Retinal pigment epithelial cell (primary cell): ENCODE measurements at regions not wholly inside any gene's neighbourhood (a gene's known extent, or its start where the extent isn't known, plus 50 kb on each side); places are given as distances from the start of the nearest gene placed in this dataset.

ENCODE experiments used
- DNase-seq: peaks from one replicate; pipeline ENCODE4 v3.0.0-alpha.2; 2010; ENCODE audit warnings: low read depth
- H3K4me3 ChIP-seq: 2 replicates; pipeline ENCODE4 v1.5.1; 2011; ENCODE audit warnings: mild to moderate bottlenecking, low read length, control low read depth, moderate library complexity
- CTCF ChIP-seq: conservative IDR thresholded peaks from 2 replicates; pipeline ENCODE4 v1.5.1; 2011; ENCODE audit warnings: low read depth, low read length, control low read depth, inconsistent platforms

DNA sequence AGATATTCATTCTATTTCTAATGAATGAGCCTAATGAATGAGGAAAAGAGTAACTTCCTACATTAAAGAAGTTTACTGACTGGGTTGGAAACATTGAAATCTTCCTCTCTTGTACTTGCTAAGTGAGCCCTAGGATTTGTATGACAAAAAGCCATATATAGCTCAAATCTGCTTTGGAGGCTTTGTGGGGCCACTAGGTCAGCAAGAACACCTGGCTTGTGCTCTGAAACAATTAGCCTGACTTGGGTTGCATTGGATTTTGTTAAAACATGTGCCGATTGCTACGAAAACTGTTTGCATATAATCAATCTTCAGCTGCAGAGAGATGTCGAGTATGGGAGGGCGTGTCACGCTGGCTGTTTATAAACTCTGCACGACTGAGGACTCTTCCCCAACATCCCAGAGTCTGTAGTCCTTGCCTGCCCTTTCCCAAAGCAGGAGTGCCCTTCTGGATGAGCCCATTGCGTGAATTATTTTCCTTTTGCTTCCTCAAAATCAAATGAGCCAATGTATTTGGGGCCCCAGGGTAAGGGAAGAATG is 684.8 kb downstream of the DHX35 start:
- no peak for TF ChIP-seq CTCF
- no peak overlapping the region for H3K4me3 ChIP-seq
- DNase-seq = no peak

DNA sequence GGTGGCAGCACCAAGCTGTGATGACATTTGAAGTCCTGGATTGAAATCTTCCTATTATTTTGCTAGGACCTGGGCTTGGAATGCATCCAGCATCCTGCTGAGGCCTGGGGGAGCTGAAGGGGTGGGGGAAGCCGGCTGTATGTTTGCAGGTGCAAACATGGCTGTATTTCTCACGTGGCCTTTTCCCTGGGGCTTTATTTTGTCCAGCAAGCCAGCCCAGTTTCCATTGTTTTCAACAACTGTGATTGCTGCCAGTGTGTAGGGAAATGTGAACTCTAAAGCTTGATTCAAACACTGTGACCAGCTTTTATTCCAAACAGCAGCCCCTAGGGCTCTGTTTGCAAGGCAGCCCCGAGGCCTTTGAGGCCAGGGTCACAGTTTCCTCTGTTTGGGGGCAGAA is 683.0 kb downstream of the DHX35 start:
- no peak overlapping the region for H3K4me3 ChIP-seq
- DNase-seq = no peak
- TF ChIP-seq CTCF = no peak

DNA sequence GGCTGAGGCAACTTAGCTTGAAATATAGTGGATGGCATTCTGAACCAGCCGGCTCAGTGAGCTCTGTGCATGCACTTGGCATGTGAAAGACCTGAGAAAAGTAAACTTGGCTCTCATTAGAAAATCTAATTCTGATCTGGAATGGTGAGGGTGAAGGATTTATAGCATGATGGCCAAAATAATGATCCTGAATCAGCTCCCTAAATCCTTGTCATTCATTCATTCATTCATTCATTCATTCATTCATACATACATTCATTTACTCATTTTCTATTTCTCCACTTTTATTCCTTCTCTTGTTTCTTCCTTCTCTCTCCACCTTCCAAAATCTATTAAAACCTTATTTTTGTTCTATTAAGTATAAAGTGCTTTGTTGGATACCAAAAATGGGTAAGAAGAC is 681.1 kb downstream of the DHX35 start:
- TF ChIP-seq CTCF = no peak
- no peak for DNase-seq
- no peak overlapping the region for H3K4me3 ChIP-seq

GRCh38 chr20:39641423-39641822 is 679.3 kb downstream of the DHX35 start:
- TF ChIP-seq CTCF = no peak
- no peak for DNase-seq
- H3K4me3 ChIP-seq = no peak overlapping the region

DNA sequence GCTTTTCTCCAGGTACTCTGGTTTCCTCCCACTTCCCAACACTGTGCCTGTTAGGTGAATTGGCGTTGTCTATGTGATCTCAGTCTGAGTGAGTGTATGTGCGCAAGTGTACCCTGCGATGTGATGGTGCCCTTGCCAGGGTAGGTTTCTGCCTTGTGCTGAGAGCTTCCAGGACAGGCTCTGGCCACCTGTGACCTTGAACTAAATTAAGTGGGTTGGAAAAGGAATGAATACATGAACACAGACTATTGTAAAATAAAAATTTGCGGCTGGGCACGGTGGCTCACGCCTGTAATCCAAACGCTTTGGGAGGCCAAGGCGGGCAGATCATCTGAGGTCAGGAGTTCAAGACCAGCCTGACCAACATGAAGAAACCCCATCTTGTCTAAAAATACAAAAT is 678.0 kb downstream of the DHX35 start:
- no peak for TF ChIP-seq CTCF
- no peak overlapping the region for H3K4me3 ChIP-seq
- DNase-seq = no peak

DNA sequence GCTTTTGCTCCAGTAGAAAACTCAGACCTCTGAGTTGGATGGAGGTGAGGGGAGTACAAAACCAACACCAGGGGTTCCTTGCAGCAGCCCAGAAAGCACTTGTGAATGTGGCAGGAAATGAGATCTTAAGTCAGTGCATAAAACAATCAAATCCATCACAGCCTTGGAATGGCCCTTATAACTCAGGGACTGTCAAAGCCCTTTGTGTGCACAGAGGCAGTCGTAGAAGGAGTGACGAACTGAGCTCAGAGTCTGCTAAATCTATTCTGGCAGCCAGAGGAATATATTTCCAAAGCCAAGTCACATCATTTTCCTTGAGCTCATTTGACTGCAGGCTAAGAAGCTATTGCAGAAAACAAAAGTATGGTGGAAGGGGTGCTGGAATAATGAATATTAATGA is 676.6 kb downstream of the DHX35 start:
- TF ChIP-seq CTCF = no peak
- DNase-seq = no peak
- H3K4me3 ChIP-seq = no peak overlapping the region

- H3K4me3 ChIP-seq = no peak overlapping the region
- no peak for TF ChIP-seq CTCF
Observed at GRCh38 chr20:39633689-39634088, 671.5 kb downstream of the DHX35 start.

More at GRCh38 chr20:39633689-39634088, 671.5 kb downstream of the DHX35 start:
- DNase-seq = no peak
